Esophagus squamous epithelium (tissue), 4 donors: ENCODE measurements at regions not wholly inside any gene's neighbourhood (a gene's known extent, or its start where the extent isn't known, plus 50 kb on each side); places are given as distances from the start of the nearest gene placed in this dataset.

Source experiments
- POLR2A ChIP-seq, 4 donors: fragments of 450-650 bp; IDR thresholded peaks; one replicate each; pipeline ENCODE4 v1.6.1; 2017; ENCODE audit warnings: antibody characterized with exemption in 4 of 4, mild to moderate bottlenecking in 4 of 4, moderate library complexity in 3 of 4
- TF ChIP-seq, protein P1 (sequence below), 6 experiments: fragments of 450-650 bp in 4 of 6; fragments of 200-600 bp in 2 of 6; sonication (generic) in 2 of 6; IDR thresholded peaks; one replicate each; pipeline ENCODE4 v1.5.1; 2016 to 2019; ENCODE audit warnings: antibody characterized with exemption in 6 of 6, mild to moderate bottlenecking in 4 of 6, moderate library complexity in 4 of 6

- TF ChIP-seq POLR2A (IDR thresholded peaks at IDR 0.05), result no peak
- TF ChIP-seq, protein P1, sequence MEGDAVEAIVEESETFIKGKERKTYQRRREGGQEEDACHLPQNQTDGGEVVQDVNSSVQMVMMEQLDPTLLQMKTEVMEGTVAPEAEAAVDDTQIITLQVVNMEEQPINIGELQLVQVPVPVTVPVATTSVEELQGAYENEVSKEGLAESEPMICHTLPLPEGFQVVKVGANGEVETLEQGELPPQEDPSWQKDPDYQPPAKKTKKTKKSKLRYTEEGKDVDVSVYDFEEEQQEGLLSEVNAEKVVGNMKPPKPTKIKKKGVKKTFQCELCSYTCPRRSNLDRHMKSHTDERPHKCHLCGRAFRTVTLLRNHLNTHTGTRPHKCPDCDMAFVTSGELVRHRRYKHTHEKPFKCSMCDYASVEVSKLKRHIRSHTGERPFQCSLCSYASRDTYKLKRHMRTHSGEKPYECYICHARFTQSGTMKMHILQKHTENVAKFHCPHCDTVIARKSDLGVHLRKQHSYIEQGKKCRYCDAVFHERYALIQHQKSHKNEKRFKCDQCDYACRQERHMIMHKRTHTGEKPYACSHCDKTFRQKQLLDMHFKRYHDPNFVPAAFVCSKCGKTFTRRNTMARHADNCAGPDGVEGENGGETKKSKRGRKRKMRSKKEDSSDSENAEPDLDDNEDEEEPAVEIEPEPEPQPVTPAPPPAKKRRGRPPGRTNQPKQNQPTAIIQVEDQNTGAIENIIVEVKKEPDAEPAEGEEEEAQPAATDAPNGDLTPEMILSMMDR (IDR thresholded peaks at IDR 0.05), result no peak
Observed at GRCh38 chr14:51597261-51598001, 54.3 kb upstream of the FRMD6 start.
